H1 (cell line): ENCODE measurements at regions not wholly inside any gene's neighbourhood (a gene's known extent, or its start where the extent isn't known, plus 50 kb on each side); places are given as distances from the start of the nearest gene placed in this dataset.

ENCODE experiments used
- ASH2L ChIP-seq: fragments of 200-600, 300-600 bp; sonication (generic); IDR thresholded peaks from one replicate; pipeline ENCODE4 v1.7.1; 2017; ENCODE audit warnings: low read length
- ATF3 ChIP-seq: IDR thresholded peaks from 2 replicates; pipeline ENCODE4 v1.6.1; 2011; ENCODE audit warnings: low read depth, mild to moderate bottlenecking, low read length; ENCODE audit not compliant: insufficient read depth
- EGR1 ChIP-seq: IDR thresholded peaks from 2 replicates; pipeline ENCODE4 v1.6.1; 2011; ENCODE audit warnings: low read depth, low read length, borderline replicate concordance
- NRF1 ChIP-seq: IDR thresholded peaks from 2 replicates; pipeline ENCODE4 v1.6.1; 2011; ENCODE audit warnings: mild to moderate bottlenecking, low read depth, low read length, improper control_type of control experiment
- TAF1 ChIP-seq: IDR thresholded peaks from 2 replicates; pipeline ENCODE4 v1.6.1; 2011; ENCODE audit warnings: mild to moderate bottlenecking, low read depth, low read length

- no peak for TF ChIP-seq ATF3
- TF ChIP-seq TAF1: no peak
- no peak for TF ChIP-seq EGR1
- TF ChIP-seq ASH2L: no peak
- TF ChIP-seq NRF1: no peak
Measured at GRCh38 chrX:140087875-140088274, 122.6 kb upstream of the CXorf66 start (continued).
